H1 (cell line): ENCODE measurements at regions not wholly inside any gene's neighbourhood (a gene's known extent, or its start where the extent isn't known, plus 50 kb on each side); places are given as distances from the start of the nearest gene placed in this dataset.

Experiments used
- CTCF ChIA-PET: fragments of 300-600 bp; sonication (Branson Sonifier 250); formaldehyde crosslinking; loops from one replicate; lab custom pipeline; 2021; ENCODE audit not compliant: partially characterized antibody; lab: Charles Lee
- POLR2A ChIA-PET: fragments of 300-600 bp; sonication (Branson Sonifier 250); formaldehyde crosslinking; loops from one replicate; lab custom pipeline; 2021; ENCODE audit warnings: inconsistent platforms; ENCODE audit not compliant: partially characterized antibody; lab: Charles Lee
- DNase-seq, 2 experiments: peaks; one replicate each; pipeline versions ENCODE4 v3.0.0 to v3.0.0-alpha.2; 2010 to 2022; ENCODE audit warnings: low spot score in 2 of 2, low read depth in 1 of 2, mixed read lengths in 1 of 2
- FAIRE-seq: peaks from 2 replicates; lab custom pipeline; 2011; peaks lifted over from hg19 to GRCh38; lab: Jason Lieb, UNC
- H2AFZ ChIP-seq: 2 replicates; pipeline ENCODE4 v1.8.1; 2012; ENCODE audit warnings: low read length, inconsistent platforms
- H2AK5ac ChIP-seq: 2 replicates; pipeline ENCODE4 v1.6.1; 2013; ENCODE audit warnings: low read depth, low read length
- H2BK120ac ChIP-seq: replicated peaks from 2 replicates; pipeline ENCODE3; 2013; ENCODE audit warnings: low read depth, low read length, inconsistent platforms
- H2BK12ac ChIP-seq: 2 replicates; pipeline ENCODE4 v1.6.1; 2013; ENCODE audit warnings: low read depth, low read length
- H2BK15ac ChIP-seq: 2 replicates; pipeline ENCODE4 v1.6.1; 2013; ENCODE audit warnings: low read length
- H2BK20ac ChIP-seq: 2 replicates; pipeline ENCODE4 v1.6.1; 2013; ENCODE audit warnings: low read length
- H2BK5ac ChIP-seq: 2 replicates; pipeline ENCODE4 v1.6.1; 2013; ENCODE audit warnings: low read depth, low read length
- H3K14ac ChIP-seq: 2 replicates; pipeline ENCODE4 v1.6.1; 2013; ENCODE audit warnings: inconsistent platforms; ENCODE audit not compliant: insufficient read length
- H3K18ac ChIP-seq: 2 replicates; pipeline ENCODE4 v1.6.1; 2013; ENCODE audit warnings: low read length; ENCODE audit errors: extremely low read depth
- H3K23ac ChIP-seq: 2 replicates; pipeline ENCODE4 v1.6.1; 2013; ENCODE audit warnings: inconsistent platforms; ENCODE audit not compliant: insufficient read length
- H3K23me2 ChIP-seq: 2 replicates; pipeline ENCODE4 v1.6.1; 2013; ENCODE audit warnings: low read depth, low read length
- H3K27ac ChIP-seq: 2 replicates; pipeline ENCODE4 v1.6.1; 2011; ENCODE audit warnings: low read depth, low read length, inconsistent platforms
- H3K27me3 ChIP-seq, 4 experiments: replicated peaks in 1 of 4; 1 replicate in 1 of 4; 2 replicates in 3 of 4; pipeline versions ENCODE4 v1.6.1 to v1.8.1; 2011 to 2013; ENCODE audit warnings: low read length in 3 of 4, mild to moderate bottlenecking in 3 of 4, inconsistent platforms in 2 of 4, mixed read lengths in 2 of 4, moderate library complexity in 1 of 4; ENCODE audit not compliant: control insufficient read depth in 3 of 4, insufficient read depth in 3 of 4; ENCODE audit errors: extremely low read depth in 1 of 4
- H3K36me3 ChIP-seq, 4 experiments: 2 replicates each; pipeline versions ENCODE4 v1.6.1 to v1.8.1; 2011 to 2013; ENCODE audit warnings: mild to moderate bottlenecking in 4 of 4, low read length in 3 of 4, moderate library complexity in 2 of 4, control low read depth in 1 of 4, inconsistent platforms in 1 of 4; ENCODE audit not compliant: insufficient read depth in 4 of 4, control insufficient read depth in 2 of 4
- H3K4ac ChIP-seq: replicated peaks from 2 replicates; pipeline ENCODE3; 2013; ENCODE audit warnings: low read length, low read depth, mixed read lengths, inconsistent platforms; ENCODE audit not compliant: insufficient read length
- H3K4me1 ChIP-seq, 4 experiments: replicated peaks in 1 of 4; 1 replicate in 1 of 4; 2 replicates in 3 of 4; pipeline versions ENCODE4 v1.6.1 to v1.8.1; 2011 to 2013; ENCODE audit warnings: low read length in 3 of 4, inconsistent platforms in 2 of 4, mixed read lengths in 1 of 4; ENCODE audit not compliant: insufficient read depth in 4 of 4, control insufficient read depth in 3 of 4
- H3K4me2 ChIP-seq, 2 experiments: 2 replicates each; pipeline versions ENCODE4 v1.6.1 to v1.8.1; 2011 to 2013; ENCODE audit warnings: low read depth in 2 of 2, low read length in 2 of 2, control low read depth in 1 of 2, inconsistent platforms in 1 of 2, mild to moderate bottlenecking in 1 of 2; ENCODE audit not compliant: insufficient read depth in 1 of 2
- H3K4me3 ChIP-seq, 4 experiments: fragments of 200-600, 300-600 bp in 1 of 4; sonication (generic), shearing (Covaris generic), sonication (Bioruptor Twin) in 1 of 4; 2 replicates each; pipeline versions ENCODE4 v1.5.1 to v1.8.1; 2011 to 2016; ENCODE audit warnings: low read length in 4 of 4, low read depth in 3 of 4, control low read depth in 2 of 4, inconsistent platforms in 2 of 4, mild to moderate bottlenecking in 2 of 4, mixed read lengths in 1 of 4, moderate library complexity in 1 of 4; ENCODE audit not compliant: insufficient read depth in 2 of 4; ENCODE audit errors: extremely low read depth in 1 of 4
- H3K56ac ChIP-seq: replicated peaks from 2 replicates; pipeline ENCODE3; 2013; ENCODE audit warnings: low read depth, mild to moderate bottlenecking, mixed read lengths, low read length, inconsistent platforms; ENCODE audit not compliant: insufficient read length
- H3K79me1 ChIP-seq: 2 replicates; pipeline ENCODE4 v1.6.1; 2013; ENCODE audit warnings: low read depth, low read length, control low read depth
- H3K79me2 ChIP-seq, 2 experiments: 2 replicates each; pipeline versions ENCODE4 v1.6.1 to v1.8.1; 2012 to 2013; ENCODE audit warnings: low read length in 2 of 2, mild to moderate bottlenecking in 2 of 2, inconsistent platforms in 1 of 2; ENCODE audit not compliant: insufficient read depth in 2 of 2, control insufficient read depth in 1 of 2
- H3K9ac ChIP-seq, 4 experiments: replicated peaks in 1 of 4; 1 replicate in 1 of 4; 2 replicates in 3 of 4; pipeline versions ENCODE4 v1.6.1 to v1.8.1; 2011 to 2013; ENCODE audit warnings: low read depth in 3 of 4, low read length in 3 of 4, control low read depth in 2 of 4, mild to moderate bottlenecking in 2 of 4, moderate library complexity in 2 of 4, inconsistent platforms in 1 of 4; ENCODE audit errors: extremely low read depth in 1 of 4
- H3K9me3 ChIP-seq, 2 experiments: 2 replicates each; pipeline versions ENCODE4 v1.6.1 to v1.8.1; 2012 to 2013; ENCODE audit warnings: mild to moderate bottlenecking in 2 of 2, moderate library complexity in 2 of 2, control low read depth in 1 of 2, inconsistent platforms in 1 of 2, low read depth in 1 of 2, low read length in 1 of 2, mixed read lengths in 1 of 2; ENCODE audit not compliant: insufficient read depth in 2 of 2
- H4K20me1 ChIP-seq, 2 experiments: replicated peaks in 1 of 2; 2 replicates each; pipeline versions ENCODE3 to v1.8.1; 2011 to 2013; ENCODE audit warnings: inconsistent platforms in 2 of 2, low read length in 2 of 2, mild to moderate bottlenecking in 1 of 2; ENCODE audit not compliant: insufficient read depth in 2 of 2, control insufficient read depth in 1 of 2
- H4K5ac ChIP-seq: 2 replicates; pipeline ENCODE4 v1.6.1; 2013; ENCODE audit warnings: low read length, low read depth, mixed read lengths, inconsistent platforms; ENCODE audit not compliant: insufficient read length
- H4K8ac ChIP-seq: 2 replicates; pipeline ENCODE4 v1.8.0; 2013; ENCODE audit warnings: mild to moderate bottlenecking, moderate library complexity, low read length, inconsistent platforms; ENCODE audit not compliant: insufficient read depth; ENCODE audit errors: extremely low read depth
- H4K91ac ChIP-seq: replicated peaks from 2 replicates; pipeline ENCODE3; 2013; ENCODE audit warnings: low read length, mixed read lengths, inconsistent platforms; ENCODE audit not compliant: insufficient read length
- EGR1 ChIP-seq: IDR thresholded peaks from 2 replicates; pipeline ENCODE4 v1.6.1; 2011; ENCODE audit warnings: low read depth, low read length, borderline replicate concordance
- EZH2 ChIP-seq: fragments of 200-600 bp; sonication (generic); IDR thresholded peaks from 2 replicates; pipeline ENCODE4 v1.7.1; 2012; ENCODE audit warnings: low read depth, mild to moderate bottlenecking, moderate library complexity, low read length, inconsistent platforms; ENCODE audit not compliant: severe bottlenecking
- GABPA ChIP-seq: IDR thresholded peaks from 2 replicates; pipeline ENCODE4 v1.6.1; 2011; ENCODE audit warnings: mild to moderate bottlenecking, low read length, moderate library complexity, borderline replicate concordance; ENCODE audit not compliant: insufficient read depth
- KDM1A ChIP-seq: fragments of 200-600, 300-600 bp; sonication (generic); IDR thresholded peaks from 2 replicates; pipeline ENCODE4 v1.7.1; 2016; ENCODE audit warnings: mild to moderate bottlenecking, low read length, borderline replicate concordance
- KDM5A ChIP-seq: fragments of 200-600 bp; IDR thresholded peaks from 2 replicates; pipeline ENCODE4 v1.7.1; 2012; ENCODE audit warnings: mild to moderate bottlenecking, low read length, inconsistent platforms, mixed read lengths
- SIRT6 ChIP-seq: IDR thresholded peaks from one replicate; pipeline ENCODE4 v1.7.1; 2012; ENCODE audit warnings: low read length, inconsistent platforms
- WGBS, 2 experiments: shearing (Covaris generic) in 1 of 2; methylation state at CpG; one replicate each; pipeline versions ENCODE4 v1.1.6 to v1.1.7; 2013 to 2015; ENCODE audit warnings: low lambda C conversion rate in 2 of 2, mixed read lengths in 2 of 2, inconsistent platforms in 1 of 2, low coverage in 1 of 2, missing lambda C conversion rate in 1 of 2; ENCODE audit not compliant: insufficient replicate concordance in 2 of 2, insufficient coverage in 1 of 2, insufficient read length in 1 of 2; ENCODE audit errors: extremely low coverage in 1 of 2, missing lambda C conversion rate in 1 of 2; 5-methylcytosine and 5-hydroxymethylcytosine counted together
- TF ChIP-seq, protein P1 (sequence below): IDR thresholded peaks from 2 replicates; pipeline ENCODE4 v1.6.1; 2011; ENCODE audit warnings: low read depth, mild to moderate bottlenecking, low read length; ENCODE audit not compliant: insufficient read depth
- TF ChIP-seq, protein P2 (sequence below): IDR thresholded peaks from 2 replicates; pipeline ENCODE4 v1.6.1; 2012; ENCODE audit warnings: inconsistent platforms

DNA sequence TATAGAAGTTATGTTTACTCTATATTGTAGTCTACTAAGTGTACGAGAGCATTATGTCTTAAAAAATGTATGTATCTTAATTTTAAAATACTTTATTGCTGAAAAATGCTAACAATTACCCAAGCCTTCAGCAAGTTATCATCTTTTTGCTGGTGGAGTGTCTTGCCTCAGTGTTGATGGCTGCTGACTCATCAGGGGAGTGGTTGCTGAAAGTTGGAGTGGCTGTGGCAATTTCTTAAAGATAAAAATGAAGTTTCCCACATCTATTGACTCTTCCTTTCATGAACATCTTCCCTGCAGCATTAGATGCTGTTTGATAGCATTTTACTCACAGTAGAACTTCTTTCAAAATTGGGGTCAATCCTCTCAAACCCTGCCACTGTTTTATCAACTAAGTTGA lies 95.8 kb downstream of the CDC7 start:
- DNase-seq (no peak), FAIRE-seq (no peak)
- H2BK120ac ChIP-seq, result no peak overlapping the region
- no peak overlapping the region for H3K56ac ChIP-seq
- H2AFZ ChIP-seq, result no peak overlapping the region
- H3K36me3 ChIP-seq, result no peaks in the 10 kb centered on the region
- H2BK12ac ChIP-seq, result no peak overlapping the region
- H3K18ac ChIP-seq, result no peak overlapping the region
- ChIA-PET CTCF (no interaction called here), POLR2A (no interaction called here)
- no peak overlapping the region for H3K14ac ChIP-seq
- H3K79me1 ChIP-seq, result no peaks in the 10 kb centered on the region
- H2BK15ac ChIP-seq, result no peak overlapping the region
- H3K27me3 ChIP-seq, result no peaks in the 10 kb centered on the region
- H3K79me2 ChIP-seq, result no peaks in the 10 kb centered on the region
- H3K9ac ChIP-seq, result no peak overlapping the region
- no peaks in the 10 kb centered on the region for H3K23me2 ChIP-seq
- no peak overlapping the region for H2AK5ac ChIP-seq
- no peak overlapping the region for H3K4me2 ChIP-seq
- no peak overlapping the region for H4K8ac ChIP-seq
- no peak overlapping the region for H3K4ac ChIP-seq
- no peaks in the 10 kb centered on the region for H3K9me3 ChIP-seq
- H2BK5ac ChIP-seq, result no peak overlapping the region
- peaks cover 0 to 3% (median 0%) of the 10 kb centered on the region in 4 experiments; a peak in 1 of 7 replicates for H3K4me1 ChIP-seq
- no peak overlapping the region for H4K91ac ChIP-seq
- H4K5ac ChIP-seq, result no peak overlapping the region
- 88% methylated on average over 1 of the region's 1 CpG; no CpG with 5 or more reads in 1 of the 2 experiments for WGBS, 2 experiments
- H3K27ac ChIP-seq, result no peak overlapping the region
- H4K20me1 ChIP-seq, result no peaks in the 10 kb centered on the region
- no peak overlapping the region for H3K23ac ChIP-seq
- no peak overlapping the region for H3K4me3 ChIP-seq
- H2BK20ac ChIP-seq, result no peak overlapping the region
- TF ChIP-seq SIRT6 (no peak), EGR1 (no peak), GABPA (no peak), KDM1A (no peak), KDM5A (no peak), EZH2 (no peak)
- TF ChIP-seq, protein P1, sequence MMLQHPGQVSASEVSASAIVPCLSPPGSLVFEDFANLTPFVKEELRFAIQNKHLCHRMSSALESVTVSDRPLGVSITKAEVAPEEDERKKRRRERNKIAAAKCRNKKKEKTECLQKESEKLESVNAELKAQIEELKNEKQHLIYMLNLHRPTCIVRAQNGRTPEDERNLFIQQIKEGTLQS, result no peak
- TF ChIP-seq, protein P2, sequence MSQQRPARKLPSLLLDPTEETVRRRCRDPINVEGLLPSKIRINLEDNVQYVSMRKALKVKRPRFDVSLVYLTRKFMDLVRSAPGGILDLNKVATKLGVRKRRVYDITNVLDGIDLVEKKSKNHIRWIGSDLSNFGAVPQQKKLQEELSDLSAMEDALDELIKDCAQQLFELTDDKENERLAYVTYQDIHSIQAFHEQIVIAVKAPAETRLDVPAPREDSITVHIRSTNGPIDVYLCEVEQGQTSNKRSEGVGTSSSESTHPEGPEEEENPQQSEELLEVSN, result no peak
